Adrenal gland (tissue), 5 donors: ENCODE measurements at regions not wholly inside any gene's neighbourhood (a gene's known extent, or its start where the extent isn't known, plus 50 kb on each side); places are given as distances from the start of the nearest gene placed in this dataset.

Source experiments
- POLR2A ChIP-seq, 2 donors: fragments of 450-650 bp; IDR thresholded peaks; one replicate each; pipeline ENCODE4 v1.6.1; 2017; ENCODE audit warnings: antibody characterized with exemption in 2 of 2, mild to moderate bottlenecking in 2 of 2, moderate library complexity in 1 of 2
- TF ChIP-seq, protein P1 (sequence below), 6 experiments: fragments of 450-650 bp in 4 of 6; fragments of 200-600 bp in 2 of 6; sonication (generic) in 1 of 6; IDR thresholded peaks; 1 replicate in 5 of 6; 2 replicates in 1 of 6; pipeline versions ENCODE4 v1.5.1 to v1.8.0; 2016 to 2021; ENCODE audit warnings: antibody characterized with exemption in 6 of 6, mild to moderate bottlenecking in 2 of 6, moderate library complexity in 1 of 6
- donor health status: DM: no; HTN: no; CAD: no.

GRCh38 chr1:222413991-222414549 lies 133.8 kb downstream of the HHIPL2 start:
- TF ChIP-seq, protein P1, sequence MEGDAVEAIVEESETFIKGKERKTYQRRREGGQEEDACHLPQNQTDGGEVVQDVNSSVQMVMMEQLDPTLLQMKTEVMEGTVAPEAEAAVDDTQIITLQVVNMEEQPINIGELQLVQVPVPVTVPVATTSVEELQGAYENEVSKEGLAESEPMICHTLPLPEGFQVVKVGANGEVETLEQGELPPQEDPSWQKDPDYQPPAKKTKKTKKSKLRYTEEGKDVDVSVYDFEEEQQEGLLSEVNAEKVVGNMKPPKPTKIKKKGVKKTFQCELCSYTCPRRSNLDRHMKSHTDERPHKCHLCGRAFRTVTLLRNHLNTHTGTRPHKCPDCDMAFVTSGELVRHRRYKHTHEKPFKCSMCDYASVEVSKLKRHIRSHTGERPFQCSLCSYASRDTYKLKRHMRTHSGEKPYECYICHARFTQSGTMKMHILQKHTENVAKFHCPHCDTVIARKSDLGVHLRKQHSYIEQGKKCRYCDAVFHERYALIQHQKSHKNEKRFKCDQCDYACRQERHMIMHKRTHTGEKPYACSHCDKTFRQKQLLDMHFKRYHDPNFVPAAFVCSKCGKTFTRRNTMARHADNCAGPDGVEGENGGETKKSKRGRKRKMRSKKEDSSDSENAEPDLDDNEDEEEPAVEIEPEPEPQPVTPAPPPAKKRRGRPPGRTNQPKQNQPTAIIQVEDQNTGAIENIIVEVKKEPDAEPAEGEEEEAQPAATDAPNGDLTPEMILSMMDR (IDR thresholded peaks at IDR 0.05), result no peak
- no peak for TF ChIP-seq POLR2A (IDR thresholded peaks at IDR 0.05)
